ENCODE measurements at regions not wholly inside any gene's neighbourhood (a gene's known extent, or its start where the extent isn't known, plus 50 kb on each side); places are given as distances from the start of the nearest gene placed in this dataset.

DNA sequence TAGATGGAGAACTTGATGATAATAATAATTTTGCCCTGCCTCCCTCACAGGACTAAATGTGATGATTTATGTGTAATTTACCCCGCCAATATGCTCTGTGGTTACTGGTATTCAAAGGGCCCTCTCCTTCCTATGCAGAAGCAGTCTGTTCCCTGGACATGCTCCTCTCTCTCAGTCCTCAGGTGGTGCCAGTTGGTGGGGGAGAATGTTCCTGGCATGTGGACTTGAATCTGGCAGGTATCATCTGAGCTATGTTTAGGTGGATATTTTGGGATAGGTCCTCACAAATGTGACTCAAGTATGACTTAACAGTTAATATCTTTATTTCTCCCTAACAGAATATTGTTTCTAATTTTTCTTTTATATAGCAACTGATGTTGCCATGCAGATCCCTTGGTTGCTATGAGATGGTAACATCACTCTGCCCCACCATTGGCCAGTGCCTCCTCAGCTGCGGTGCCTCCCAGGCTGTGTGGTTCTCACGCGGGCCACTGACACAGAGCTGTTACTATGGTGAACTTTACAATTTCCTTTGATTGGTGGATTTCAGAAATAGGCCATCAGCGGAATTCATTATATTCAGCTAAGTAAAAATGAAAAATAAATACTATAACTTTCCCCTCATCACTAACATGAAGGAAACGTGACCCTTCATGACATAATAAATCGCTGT, 106.7 kb upstream of the PELI1 start:
- TF ChIP-seq, protein P1, sequence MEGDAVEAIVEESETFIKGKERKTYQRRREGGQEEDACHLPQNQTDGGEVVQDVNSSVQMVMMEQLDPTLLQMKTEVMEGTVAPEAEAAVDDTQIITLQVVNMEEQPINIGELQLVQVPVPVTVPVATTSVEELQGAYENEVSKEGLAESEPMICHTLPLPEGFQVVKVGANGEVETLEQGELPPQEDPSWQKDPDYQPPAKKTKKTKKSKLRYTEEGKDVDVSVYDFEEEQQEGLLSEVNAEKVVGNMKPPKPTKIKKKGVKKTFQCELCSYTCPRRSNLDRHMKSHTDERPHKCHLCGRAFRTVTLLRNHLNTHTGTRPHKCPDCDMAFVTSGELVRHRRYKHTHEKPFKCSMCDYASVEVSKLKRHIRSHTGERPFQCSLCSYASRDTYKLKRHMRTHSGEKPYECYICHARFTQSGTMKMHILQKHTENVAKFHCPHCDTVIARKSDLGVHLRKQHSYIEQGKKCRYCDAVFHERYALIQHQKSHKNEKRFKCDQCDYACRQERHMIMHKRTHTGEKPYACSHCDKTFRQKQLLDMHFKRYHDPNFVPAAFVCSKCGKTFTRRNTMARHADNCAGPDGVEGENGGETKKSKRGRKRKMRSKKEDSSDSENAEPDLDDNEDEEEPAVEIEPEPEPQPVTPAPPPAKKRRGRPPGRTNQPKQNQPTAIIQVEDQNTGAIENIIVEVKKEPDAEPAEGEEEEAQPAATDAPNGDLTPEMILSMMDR (IDR thresholded peaks at IDR 0.05): no peak
- TF ChIP-seq ZFX (IDR thresholded peaks at IDR 0.05; ENCODE audit: borderline replicate concordance): no peak

Data from 22Rv1 (cell line).